ENCODE measurements at regions not wholly inside any gene's neighbourhood (a gene's known extent, or its start where the extent isn't known, plus 50 kb on each side); places are given as distances from the start of the nearest gene placed in this dataset.

GRCh38 chr16:55146966-55147365, 177.0 kb upstream of the IRX6 start:
- Histone ChIP-seq H3K9me3 (ENCODE audit: control insufficient read depth in 2 of 2, low read length in 2 of 2) (no peaks in the 10 kb centered on the region), H3K4me1 (ENCODE audit: control insufficient read depth in 2 of 2, insufficient read depth in 2 of 2, low read length in 2 of 2) (no peaks in the 10 kb centered on the region), H3K9ac (ENCODE audit: low read depth in 1 of 2, low read length in 2 of 2) (no peak overlapping the region), H3K27ac (ENCODE audit: low read depth in 2 of 2, low read length in 2 of 2) (no peak overlapping the region), H3K36me3 (ENCODE audit: control insufficient read depth in 2 of 2, insufficient read depth in 2 of 2, low read length in 2 of 2) (no peaks in the 10 kb centered on the region), H3K4me3 (ENCODE audit: low read length in 2 of 2) (no peak overlapping the region), H3K27me3 (ENCODE audit: control insufficient read depth in 2 of 2, insufficient read depth in 2 of 2, low read length in 2 of 2) (no peaks in the 10 kb centered on the region)

- Histone ChIP-seq H3K4me1 (ENCODE audit: control insufficient read depth in 2 of 2, insufficient read depth in 2 of 2, low read length in 2 of 2) (no peaks in the 10 kb centered on the region), H3K9me3 (ENCODE audit: control insufficient read depth in 2 of 2, low read length in 2 of 2) (no peaks in the 10 kb centered on the region), H3K36me3 (ENCODE audit: control insufficient read depth in 2 of 2, insufficient read depth in 2 of 2, low read length in 2 of 2) (no peaks in the 10 kb centered on the region), H3K27ac (ENCODE audit: low read depth in 2 of 2, low read length in 2 of 2) (no peak overlapping the region), H3K27me3 (ENCODE audit: control insufficient read depth in 2 of 2, insufficient read depth in 2 of 2, low read length in 2 of 2) (no peaks in the 10 kb centered on the region), H3K4me3 (ENCODE audit: low read length in 2 of 2) (no peak overlapping the region), H3K9ac (ENCODE audit: low read depth in 1 of 2, low read length in 2 of 2) (no peak overlapping the region)
Observed at GRCh38 chr16:55147396-55147795, 176.6 kb upstream of the IRX6 start.

- Histone ChIP-seq H3K9me3 (ENCODE audit: control insufficient read depth in 2 of 2, low read length in 2 of 2) (no peaks in the 10 kb centered on the region), H3K36me3 (ENCODE audit: control insufficient read depth in 2 of 2, insufficient read depth in 2 of 2, low read length in 2 of 2) (no peaks in the 10 kb centered on the region), H3K27me3 (ENCODE audit: control insufficient read depth in 2 of 2, insufficient read depth in 2 of 2, low read length in 2 of 2) (no peaks in the 10 kb centered on the region), H3K27ac (ENCODE audit: low read depth in 2 of 2, low read length in 2 of 2) (no peak overlapping the region), H3K4me1 (ENCODE audit: control insufficient read depth in 2 of 2, insufficient read depth in 2 of 2, low read length in 2 of 2) (no peaks in the 10 kb centered on the region), H3K4me3 (ENCODE audit: low read length in 2 of 2) (no peak overlapping the region), H3K9ac (ENCODE audit: low read depth in 1 of 2, low read length in 2 of 2) (no peak overlapping the region)
Observed at GRCh38 chr16:55149622-55150021, 174.4 kb upstream of the IRX6 start.

- H3K36me3 ChIP-seq (ENCODE audit: control insufficient read depth in 2 of 2, insufficient read depth in 2 of 2, low read length in 2 of 2) = no peaks in the 10 kb centered on the region
- no peaks in the 10 kb centered on the region for H3K4me1 ChIP-seq (ENCODE audit: control insufficient read depth in 2 of 2, insufficient read depth in 2 of 2, low read length in 2 of 2)
- H3K27me3 ChIP-seq (ENCODE audit: control insufficient read depth in 2 of 2, insufficient read depth in 2 of 2, low read length in 2 of 2) = no peaks in the 10 kb centered on the region
- H3K4me3 ChIP-seq (ENCODE audit: low read length in 2 of 2) = no peak overlapping the region
- no peaks in the 10 kb centered on the region for H3K9me3 ChIP-seq (ENCODE audit: control insufficient read depth in 2 of 2, low read length in 2 of 2)
- H3K27ac ChIP-seq (ENCODE audit: low read depth in 2 of 2, low read length in 2 of 2) = no peak overlapping the region
- no peak overlapping the region for H3K9ac ChIP-seq (ENCODE audit: low read depth in 1 of 2, low read length in 2 of 2)
Observed at GRCh38 chr16:55151561-55152305, 172.3 kb upstream of the IRX6 start.

GRCh38 chr16:55152875-55153390, 171.1 kb upstream of the IRX6 start:
- Histone ChIP-seq H3K4me3 (ENCODE audit: low read length in 2 of 2) (no peak overlapping the region), H3K4me1 (ENCODE audit: control insufficient read depth in 2 of 2, insufficient read depth in 2 of 2, low read length in 2 of 2) (no peaks in the 10 kb centered on the region), H3K27ac (ENCODE audit: low read depth in 2 of 2, low read length in 2 of 2) (no peak overlapping the region), H3K9me3 (ENCODE audit: control insufficient read depth in 2 of 2, low read length in 2 of 2) (no peaks in the 10 kb centered on the region), H3K27me3 (ENCODE audit: control insufficient read depth in 2 of 2, insufficient read depth in 2 of 2, low read length in 2 of 2) (no peaks in the 10 kb centered on the region), H3K9ac (ENCODE audit: low read depth in 1 of 2, low read length in 2 of 2) (no peak overlapping the region), H3K36me3 (ENCODE audit: control insufficient read depth in 2 of 2, insufficient read depth in 2 of 2, low read length in 2 of 2) (no peaks in the 10 kb centered on the region)

GRCh38 chr16:55154262-55154661, 169.7 kb upstream of the IRX6 start:
- no peaks in the 10 kb centered on the region for H3K4me1 ChIP-seq (ENCODE audit: control insufficient read depth in 2 of 2, insufficient read depth in 2 of 2, low read length in 2 of 2)
- H3K27me3 ChIP-seq (ENCODE audit: control insufficient read depth in 2 of 2, insufficient read depth in 2 of 2, low read length in 2 of 2) = no peaks in the 10 kb centered on the region
- no peak overlapping the region for H3K27ac ChIP-seq (ENCODE audit: low read depth in 2 of 2, low read length in 2 of 2)
- H3K9me3 ChIP-seq (ENCODE audit: control insufficient read depth in 2 of 2, low read length in 2 of 2) = no peaks in the 10 kb centered on the region
- H3K9ac ChIP-seq (ENCODE audit: low read depth in 1 of 2, low read length in 2 of 2) = no peak overlapping the region
- no peaks in the 10 kb centered on the region for H3K36me3 ChIP-seq (ENCODE audit: control insufficient read depth in 2 of 2, insufficient read depth in 2 of 2, low read length in 2 of 2)
- H3K4me3 ChIP-seq (ENCODE audit: low read length in 2 of 2) = no peak overlapping the region

GRCh38 chr16:55154956-55155355, 169.0 kb upstream of the IRX6 start:
- H3K27me3 ChIP-seq (ENCODE audit: control insufficient read depth in 2 of 2, insufficient read depth in 2 of 2, low read length in 2 of 2) = no peaks in the 10 kb centered on the region
- H3K27ac ChIP-seq (ENCODE audit: low read depth in 2 of 2, low read length in 2 of 2) = no peak overlapping the region
- H3K36me3 ChIP-seq (ENCODE audit: control insufficient read depth in 2 of 2, insufficient read depth in 2 of 2, low read length in 2 of 2) = no peaks in the 10 kb centered on the region
- no peaks in the 10 kb centered on the region for H3K9me3 ChIP-seq (ENCODE audit: control insufficient read depth in 2 of 2, low read length in 2 of 2)
- H3K9ac ChIP-seq (ENCODE audit: low read depth in 1 of 2, low read length in 2 of 2) = no peak overlapping the region
- no peak overlapping the region for H3K4me3 ChIP-seq (ENCODE audit: low read length in 2 of 2)
- no peaks in the 10 kb centered on the region for H3K4me1 ChIP-seq (ENCODE audit: control insufficient read depth in 2 of 2, insufficient read depth in 2 of 2, low read length in 2 of 2)

- Histone ChIP-seq H3K27ac (ENCODE audit: low read depth in 2 of 2, low read length in 2 of 2) (no peak overlapping the region), H3K9me3 (ENCODE audit: control insufficient read depth in 2 of 2, low read length in 2 of 2) (no peaks in the 10 kb centered on the region), H3K4me3 (ENCODE audit: low read length in 2 of 2) (no peak overlapping the region), H3K27me3 (ENCODE audit: control insufficient read depth in 2 of 2, insufficient read depth in 2 of 2, low read length in 2 of 2) (no peaks in the 10 kb centered on the region), H3K36me3 (ENCODE audit: control insufficient read depth in 2 of 2, insufficient read depth in 2 of 2, low read length in 2 of 2) (no peaks in the 10 kb centered on the region), H3K4me1 (ENCODE audit: control insufficient read depth in 2 of 2, insufficient read depth in 2 of 2, low read length in 2 of 2) (no peaks in the 10 kb centered on the region), H3K9ac (ENCODE audit: low read depth in 1 of 2, low read length in 2 of 2) (no peak overlapping the region)
Observed at GRCh38 chr16:55155815-55156214, 168.2 kb upstream of the IRX6 start.

GRCh38 chr16:55169780-55170179, 154.2 kb upstream of the IRX6 start:
- Histone ChIP-seq H3K27ac (ENCODE audit: low read depth in 2 of 2, low read length in 2 of 2) (no peak overlapping the region), H3K9me3 (ENCODE audit: control insufficient read depth in 2 of 2, low read length in 2 of 2) (no peaks in the 10 kb centered on the region), H3K9ac (ENCODE audit: low read depth in 1 of 2, low read length in 2 of 2) (no peak overlapping the region), H3K36me3 (ENCODE audit: control insufficient read depth in 2 of 2, insufficient read depth in 2 of 2, low read length in 2 of 2) (no peaks in the 10 kb centered on the region), H3K27me3 (ENCODE audit: control insufficient read depth in 2 of 2, insufficient read depth in 2 of 2, low read length in 2 of 2) (no peaks in the 10 kb centered on the region), H3K4me3 (ENCODE audit: low read length in 2 of 2) (no peak overlapping the region), H3K4me1 (ENCODE audit: control insufficient read depth in 2 of 2, insufficient read depth in 2 of 2, low read length in 2 of 2) (no peaks in the 10 kb centered on the region)

- Histone ChIP-seq H3K27ac (ENCODE audit: low read depth in 2 of 2, low read length in 2 of 2) (no peak overlapping the region), H3K4me1 (ENCODE audit: control insufficient read depth in 2 of 2, insufficient read depth in 2 of 2, low read length in 2 of 2) (no peaks in the 10 kb centered on the region)
Observed at GRCh38 chr16:55171241-55171640, 152.8 kb upstream of the IRX6 start.

More at GRCh38 chr16:55171241-55171640, 152.8 kb upstream of the IRX6 start:
- no peaks in the 10 kb centered on the region for H3K36me3 ChIP-seq (ENCODE audit: control insufficient read depth in 2 of 2, insufficient read depth in 2 of 2, low read length in 2 of 2)
- no peak overlapping the region for H3K9ac ChIP-seq (ENCODE audit: low read depth in 1 of 2, low read length in 2 of 2)
- no peak overlapping the region for H3K4me3 ChIP-seq (ENCODE audit: low read length in 2 of 2)
- no peaks in the 10 kb centered on the region for H3K27me3 ChIP-seq (ENCODE audit: control insufficient read depth in 2 of 2, insufficient read depth in 2 of 2, low read length in 2 of 2)
- H3K9me3 ChIP-seq (ENCODE audit: control insufficient read depth in 2 of 2, low read length in 2 of 2) = no peaks in the 10 kb centered on the region
